ENCODE measurements at regions not wholly inside any gene's neighbourhood (a gene's known extent, or its start where the extent isn't known, plus 50 kb on each side); places are given as distances from the start of the nearest gene placed in this dataset.

DNA sequence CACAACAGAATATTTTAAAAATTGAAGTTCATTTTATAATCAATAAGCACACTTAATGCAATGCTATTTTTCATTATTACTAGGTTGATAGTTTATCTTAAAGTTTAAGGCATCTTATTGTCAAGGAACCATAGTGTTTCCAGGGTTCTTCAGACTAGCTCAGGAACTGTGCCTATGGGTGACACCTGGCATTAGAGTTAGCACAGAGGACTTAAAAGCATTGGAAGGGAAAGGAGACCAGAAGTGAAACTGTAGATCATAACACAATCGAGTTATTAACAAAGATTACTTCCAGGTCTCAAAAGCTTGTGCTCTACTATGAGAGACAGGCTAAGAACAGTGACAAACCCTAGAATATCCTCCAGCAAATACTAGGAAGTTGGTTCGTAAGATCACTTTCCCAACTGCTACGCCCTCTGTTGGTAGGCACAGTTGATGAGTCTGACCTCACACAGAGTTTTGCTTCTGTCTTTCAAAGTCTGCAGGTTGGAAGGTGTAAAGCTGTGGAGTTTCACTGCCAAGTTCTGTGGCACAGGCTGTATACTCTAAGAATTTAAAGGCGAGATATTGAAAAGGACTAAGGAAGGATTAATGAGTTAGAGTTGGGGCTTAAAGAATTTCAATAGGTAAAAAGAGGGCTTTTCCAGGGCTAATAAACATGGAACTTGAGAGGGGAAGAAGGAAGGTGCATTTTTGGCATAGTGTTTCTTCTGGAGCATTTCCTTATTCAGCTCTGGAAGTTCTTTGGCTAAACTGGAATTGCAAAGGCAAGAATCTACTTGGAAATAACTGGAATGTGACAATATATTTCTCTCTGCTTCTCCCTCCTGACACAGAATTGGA, 531.3 kb upstream of the JAG1 start:
- no peak for TF ChIP-seq POLR2A (IDR thresholded peaks at IDR 0.05)
- TF ChIP-seq, protein P1, sequence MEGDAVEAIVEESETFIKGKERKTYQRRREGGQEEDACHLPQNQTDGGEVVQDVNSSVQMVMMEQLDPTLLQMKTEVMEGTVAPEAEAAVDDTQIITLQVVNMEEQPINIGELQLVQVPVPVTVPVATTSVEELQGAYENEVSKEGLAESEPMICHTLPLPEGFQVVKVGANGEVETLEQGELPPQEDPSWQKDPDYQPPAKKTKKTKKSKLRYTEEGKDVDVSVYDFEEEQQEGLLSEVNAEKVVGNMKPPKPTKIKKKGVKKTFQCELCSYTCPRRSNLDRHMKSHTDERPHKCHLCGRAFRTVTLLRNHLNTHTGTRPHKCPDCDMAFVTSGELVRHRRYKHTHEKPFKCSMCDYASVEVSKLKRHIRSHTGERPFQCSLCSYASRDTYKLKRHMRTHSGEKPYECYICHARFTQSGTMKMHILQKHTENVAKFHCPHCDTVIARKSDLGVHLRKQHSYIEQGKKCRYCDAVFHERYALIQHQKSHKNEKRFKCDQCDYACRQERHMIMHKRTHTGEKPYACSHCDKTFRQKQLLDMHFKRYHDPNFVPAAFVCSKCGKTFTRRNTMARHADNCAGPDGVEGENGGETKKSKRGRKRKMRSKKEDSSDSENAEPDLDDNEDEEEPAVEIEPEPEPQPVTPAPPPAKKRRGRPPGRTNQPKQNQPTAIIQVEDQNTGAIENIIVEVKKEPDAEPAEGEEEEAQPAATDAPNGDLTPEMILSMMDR (IDR thresholded peaks at IDR 0.05), result peak in 1 of 3 donors; percentile 56
- 19% methylated on average over 4 of the region's 4 CpGs for WGBS, 2 donors
- H3K4me3 ChIP-seq (ENCODE audit: low read depth, poor library complexity, severe bottlenecking), result no peak overlapping the region
- DNase-seq (ENCODE audit: low spot score in 2 of 2), result peak in 1 of 2 donors; percentile 67
- intact Hi-C loops (cut with DNase I; ENCODE audit: low total_unique reads), result no loop called here

DNA sequence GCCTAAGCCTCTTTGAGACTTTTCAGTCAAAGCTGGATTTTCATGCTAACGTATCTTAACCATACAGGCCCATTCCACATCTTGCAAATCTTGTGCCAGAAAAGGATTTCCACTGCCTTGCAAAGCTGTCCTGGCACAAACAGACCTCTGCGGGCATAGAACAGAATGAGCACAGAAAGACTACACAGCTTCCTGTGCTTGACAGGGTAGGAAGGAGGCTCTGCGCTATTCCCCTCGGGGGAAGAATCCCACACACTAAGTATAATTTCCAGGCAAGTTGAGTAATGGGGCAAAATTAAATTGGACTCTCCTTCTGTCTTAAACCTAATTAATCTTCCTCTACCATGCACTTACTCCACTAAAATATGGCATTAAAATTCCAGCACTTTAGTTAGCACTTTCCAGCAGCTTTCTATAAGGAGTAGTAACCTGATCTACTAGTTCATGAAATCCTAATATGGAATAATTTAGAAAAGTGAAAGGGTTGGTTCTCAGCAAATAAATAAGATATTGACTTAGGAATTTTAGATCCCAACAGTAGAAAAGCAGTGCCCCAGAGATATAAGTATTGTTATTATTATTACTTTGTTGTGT, 532.1 kb upstream of the JAG1 start:
- H3K4me3 ChIP-seq (ENCODE audit: low read depth, poor library complexity, severe bottlenecking), result no peak overlapping the region
- TF ChIP-seq, protein P1 (IDR thresholded peaks at IDR 0.05), result no peak
- TF ChIP-seq POLR2A (IDR thresholded peaks at IDR 0.05), result no peak
- 40 to 50% methylated on average over 4 of the region's 4 CpGs for WGBS, 2 donors
- intact Hi-C loops (cut with DNase I; ENCODE audit: low total_unique reads), result no loop called here
- DNase-seq (ENCODE audit: low spot score in 2 of 2), result no peak

DNA sequence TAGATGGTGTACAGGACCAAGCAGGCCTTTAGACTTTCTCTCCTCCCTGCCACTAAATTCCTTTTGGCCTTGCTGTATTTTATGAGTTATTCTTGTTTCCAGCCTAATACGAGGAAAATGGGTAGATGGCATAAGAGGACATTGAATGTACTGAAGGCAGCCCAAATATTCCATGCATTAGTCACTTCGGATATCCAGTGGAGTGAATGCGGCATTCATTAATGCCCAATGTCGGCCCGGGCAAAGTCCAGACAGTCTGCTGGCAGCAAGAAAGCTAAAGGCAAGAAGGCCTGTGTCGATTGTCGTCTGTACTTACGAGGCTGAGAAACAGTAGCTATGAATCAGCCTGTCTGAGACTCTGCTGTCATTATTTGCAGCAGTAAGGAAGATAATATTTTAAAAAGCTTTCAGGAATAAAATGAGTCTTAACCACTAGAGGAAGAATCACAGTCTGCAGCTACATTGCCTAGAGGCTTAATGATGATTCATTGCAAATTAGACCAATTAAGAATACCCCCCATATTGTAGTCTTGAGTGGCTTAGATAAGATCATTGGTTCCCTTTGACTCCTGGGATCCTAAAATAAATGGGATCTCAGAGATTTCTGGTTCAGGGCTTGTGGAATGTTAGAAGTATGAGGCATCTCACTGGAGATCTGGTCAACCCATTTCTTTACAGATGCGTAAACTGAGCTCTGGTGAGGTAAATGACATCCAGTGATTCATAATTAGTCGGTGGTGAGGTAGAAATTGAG, 534.1 kb upstream of the JAG1 start:
- TF ChIP-seq, protein P1 (IDR thresholded peaks at IDR 0.05), result no peak
- no peak for TF ChIP-seq POLR2A (IDR thresholded peaks at IDR 0.05)
- intact Hi-C loops (cut with DNase I; ENCODE audit: low total_unique reads), result no loop called here
- no peak overlapping the region for H3K4me3 ChIP-seq (ENCODE audit: low read depth, poor library complexity, severe bottlenecking)
- DNase-seq (ENCODE audit: low spot score in 2 of 2), result no peak
- 49 to 55% methylated on average over 10 of the region's 10 CpGs for WGBS, 2 donors

GRCh38 chr20:11210611-11211010, 536.8 kb upstream of the JAG1 start:
- H3K4me3 ChIP-seq (ENCODE audit: low read depth, poor library complexity, severe bottlenecking), result no peak overlapping the region
- intact Hi-C loops (cut with DNase I; ENCODE audit: low total_unique reads), result no loop called here
- TF ChIP-seq, protein P1 (IDR thresholded peaks at IDR 0.05), result no peak
- TF ChIP-seq POLR2A (IDR thresholded peaks at IDR 0.05), result no peak
- 94 to 97% methylated on average over 5 of the region's 5 CpGs for WGBS, 2 donors
- no peak for DNase-seq (ENCODE audit: low spot score in 2 of 2)

DNA sequence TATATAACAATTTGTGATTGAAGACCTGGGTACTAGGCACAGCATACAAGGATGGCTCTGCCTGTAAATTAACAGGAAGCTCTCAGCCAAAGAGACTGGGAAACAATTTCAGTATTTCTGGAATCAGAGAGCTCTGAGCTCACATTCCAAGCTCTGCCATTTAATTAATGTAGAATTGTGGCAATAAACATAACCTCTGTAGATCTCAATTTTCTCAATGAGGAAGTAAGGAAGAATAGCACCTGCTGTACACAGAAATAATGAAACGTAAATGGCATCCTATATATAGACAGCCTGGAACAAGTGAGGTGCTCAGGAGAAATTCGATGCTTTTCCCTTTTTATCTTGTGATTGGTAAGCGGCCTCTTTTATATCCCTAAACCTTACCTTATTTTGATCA, 538.5 kb upstream of the JAG1 start:
- 86% methylated on average over 3 of the region's 3 CpGs for WGBS, 2 donors
- TF ChIP-seq, protein P1 (IDR thresholded peaks at IDR 0.05), result no peak
- no peak for DNase-seq (ENCODE audit: low spot score in 2 of 2)
- intact Hi-C loops (cut with DNase I; ENCODE audit: low total_unique reads), result no loop called here
- H3K4me3 ChIP-seq (ENCODE audit: low read depth, poor library complexity, severe bottlenecking), result no peak overlapping the region

Data from lower leg skin (tissue), 4 donors.